ENCODE measurements at regions not wholly inside any gene's neighbourhood (a gene's known extent, or its start where the extent isn't known, plus 50 kb on each side); places are given as distances from the start of the nearest gene placed in this dataset.

DNA sequence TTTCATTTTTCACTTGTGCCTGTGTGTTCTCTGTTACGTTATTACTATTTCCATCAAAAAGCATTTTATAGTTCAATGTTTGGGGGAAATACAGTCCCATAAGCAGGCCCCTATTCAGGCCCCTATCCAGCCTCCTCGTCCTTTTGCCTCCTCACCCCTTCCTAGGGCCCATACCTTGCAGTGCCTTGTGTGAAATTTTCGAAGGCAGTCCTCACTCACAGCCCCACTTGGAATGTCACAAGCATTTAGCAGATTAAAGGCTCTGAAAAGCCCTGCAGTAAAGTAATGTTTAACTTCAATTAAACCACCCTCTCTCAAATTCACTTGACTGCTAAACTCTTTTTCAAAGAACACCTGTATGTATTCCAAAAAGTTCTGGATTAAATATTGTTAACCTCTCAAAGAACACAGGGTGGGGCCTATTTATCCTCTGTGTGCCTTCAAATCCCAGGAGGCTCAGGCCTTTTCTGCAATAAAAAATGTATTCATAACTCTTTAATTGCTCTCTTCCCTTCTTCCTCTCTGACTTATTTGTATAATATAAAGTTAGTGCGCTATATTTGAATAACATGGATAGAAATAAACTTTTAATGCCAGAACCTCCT is 202.5 kb downstream of the FOXA2 start:
- no peak for TF ChIP-seq POLR2A (IDR thresholded peaks at IDR 0.05)
- TF ChIP-seq, protein P1, sequence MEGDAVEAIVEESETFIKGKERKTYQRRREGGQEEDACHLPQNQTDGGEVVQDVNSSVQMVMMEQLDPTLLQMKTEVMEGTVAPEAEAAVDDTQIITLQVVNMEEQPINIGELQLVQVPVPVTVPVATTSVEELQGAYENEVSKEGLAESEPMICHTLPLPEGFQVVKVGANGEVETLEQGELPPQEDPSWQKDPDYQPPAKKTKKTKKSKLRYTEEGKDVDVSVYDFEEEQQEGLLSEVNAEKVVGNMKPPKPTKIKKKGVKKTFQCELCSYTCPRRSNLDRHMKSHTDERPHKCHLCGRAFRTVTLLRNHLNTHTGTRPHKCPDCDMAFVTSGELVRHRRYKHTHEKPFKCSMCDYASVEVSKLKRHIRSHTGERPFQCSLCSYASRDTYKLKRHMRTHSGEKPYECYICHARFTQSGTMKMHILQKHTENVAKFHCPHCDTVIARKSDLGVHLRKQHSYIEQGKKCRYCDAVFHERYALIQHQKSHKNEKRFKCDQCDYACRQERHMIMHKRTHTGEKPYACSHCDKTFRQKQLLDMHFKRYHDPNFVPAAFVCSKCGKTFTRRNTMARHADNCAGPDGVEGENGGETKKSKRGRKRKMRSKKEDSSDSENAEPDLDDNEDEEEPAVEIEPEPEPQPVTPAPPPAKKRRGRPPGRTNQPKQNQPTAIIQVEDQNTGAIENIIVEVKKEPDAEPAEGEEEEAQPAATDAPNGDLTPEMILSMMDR (IDR thresholded peaks at IDR 0.05) = no peak

Measured in testis (tissue), 2 donors.